Loucy (cell line): ENCODE measurements at regions not wholly inside any gene's neighbourhood (a gene's known extent, or its start where the extent isn't known, plus 50 kb on each side); places are given as distances from the start of the nearest gene placed in this dataset.

Source experiments
- CTCF ChIP-seq: fragments of 200-600 bp; sonication (generic); conservative IDR thresholded peaks from 2 replicates; pipeline ENCODE4 v1.5.1; 2014; ENCODE audit warnings: mild to moderate bottlenecking, antibody characterized with exemption, low read length
- EZH2phosphoT487 ChIP-seq: fragments of 200-600 bp; IDR thresholded peaks from 2 replicates; pipeline ENCODE4 v1.6.1; 2018; ENCODE audit warnings: antibody characterized with exemption, mild to moderate bottlenecking, moderate library complexity, borderline replicate concordance

DNA sequence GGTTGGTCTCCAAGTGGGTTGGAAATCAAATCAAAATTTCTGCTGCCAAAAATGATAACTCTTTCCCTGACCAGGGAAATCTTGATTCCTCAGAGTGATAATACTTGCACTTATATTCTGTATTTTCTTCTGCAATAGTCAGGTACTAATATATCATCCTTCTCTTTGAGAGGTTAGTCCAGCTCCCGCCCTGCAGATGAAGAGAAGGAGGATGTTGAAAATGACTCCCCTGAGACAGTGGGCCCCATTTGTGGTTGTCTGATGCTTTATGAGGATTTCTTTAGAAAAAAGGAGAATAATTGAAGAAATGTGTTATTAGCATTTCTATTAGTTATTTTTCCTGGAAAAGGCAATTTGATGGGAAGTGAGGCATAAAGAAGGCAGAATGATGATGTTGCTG, 213.0 kb downstream of the SEC23IP start:
- TF ChIP-seq CTCF (no peak), EZH2phosphoT487 (no peak)
